H54 (cell line): ENCODE measurements at regions not wholly inside any gene's neighbourhood (a gene's known extent, or its start where the extent isn't known, plus 50 kb on each side); places are given as distances from the start of the nearest gene placed in this dataset.
"Not testable (repeated sequence)": the region's sequence is repeated elsewhere in the genome, so short reads cannot be mapped to it uniquely, and the experiment has no call there.

Source experiments
- DNase-seq: peaks from one replicate; pipeline ENCODE4 v3.0.0; 2011; ENCODE audit warnings: low spot score, mixed read lengths; ENCODE audit not compliant: insufficient read length
- FAIRE-seq: peaks from 3 replicates; lab custom pipeline; 2011; peaks lifted over from hg19 to GRCh38; lab: Jason Lieb, UNC
- POLR2A ChIP-seq: IDR thresholded peaks from 2 replicates; pipeline ENCODE4 v1.6.1; 2011; ENCODE audit warnings: low read depth, mild to moderate bottlenecking, low read length

DNA sequence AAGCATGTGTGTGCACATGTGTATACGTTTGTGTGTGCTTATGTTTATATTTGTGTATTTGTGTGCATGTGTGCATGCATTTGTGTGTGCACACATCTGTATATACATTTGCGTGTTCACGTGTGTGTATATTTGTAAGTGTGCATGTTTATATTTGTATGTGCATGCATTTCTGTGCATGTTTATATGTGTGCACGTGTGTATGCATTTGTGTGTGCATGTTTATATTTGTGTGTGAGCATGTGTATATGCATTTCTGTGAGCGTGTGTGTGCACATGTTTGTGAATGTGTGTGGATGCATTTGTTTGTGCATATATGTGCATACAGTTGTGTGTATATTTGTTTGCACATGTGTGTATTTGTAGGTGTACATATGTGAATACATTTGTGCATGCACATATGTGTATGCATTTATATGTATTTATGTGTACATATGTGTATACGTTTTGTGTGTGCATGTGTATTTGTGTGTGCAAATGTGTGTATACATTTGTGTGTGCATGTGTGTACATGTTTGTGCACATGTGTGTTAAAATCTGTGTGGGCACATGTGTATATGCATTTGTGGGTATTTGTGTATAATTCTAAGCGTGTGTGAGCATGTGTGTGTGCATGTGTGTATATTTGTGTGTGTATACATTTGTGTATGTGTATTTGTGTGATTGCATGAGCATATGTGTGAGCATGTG lies 140.4 kb upstream of the AFDN start:
- TF ChIP-seq POLR2A, result no peak
- no peak for FAIRE-seq
- DNase-seq, result no peak

GRCh38 chr6:167687116-167687725 lies 139.5 kb upstream of the AFDN start:
- TF ChIP-seq POLR2A, result no peak
- no peak for FAIRE-seq

DNA sequence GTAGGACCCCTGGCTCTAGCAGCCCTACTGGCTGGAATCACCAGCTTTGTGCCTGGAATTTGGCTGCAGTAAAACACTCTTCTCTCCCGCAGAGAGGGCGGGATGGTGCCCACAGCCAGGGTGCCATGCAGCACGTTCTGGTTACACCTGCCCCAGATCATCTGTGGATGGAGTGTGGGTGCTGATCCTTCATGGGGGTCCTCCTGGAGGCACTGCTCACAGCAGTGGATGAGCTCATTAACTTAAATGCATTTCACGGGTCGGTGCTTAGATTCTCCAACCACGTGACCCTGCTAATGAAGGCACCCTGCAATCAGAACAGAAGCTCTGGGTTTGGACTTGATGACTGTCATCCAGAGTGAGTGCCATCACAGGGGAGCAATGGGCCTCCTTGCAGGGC lies 138.6 kb upstream of the AFDN start:
- FAIRE-seq, result no peak
- no peak for TF ChIP-seq POLR2A
- no peak for DNase-seq

More at GRCh38 chr6:167687116-167687725, 139.5 kb upstream of the AFDN start:
- no peak for DNase-seq

- TF ChIP-seq POLR2A, result no peak
- DNase-seq (no peak), FAIRE-seq (no peak)
Measured at GRCh38 chr6:167689278-167689677, 137.4 kb upstream of the AFDN start.

- DNase-seq (no peak), FAIRE-seq (no peak)
- no peak for TF ChIP-seq POLR2A
Measured at GRCh38 chr6:167689751-167690150, 137.0 kb upstream of the AFDN start.

- DNase-seq, FAIRE-seq: not testable (repeated sequence)
Measured at GRCh38 chr6:167690167-167690922, 136.4 kb upstream of the AFDN start.

DNA sequence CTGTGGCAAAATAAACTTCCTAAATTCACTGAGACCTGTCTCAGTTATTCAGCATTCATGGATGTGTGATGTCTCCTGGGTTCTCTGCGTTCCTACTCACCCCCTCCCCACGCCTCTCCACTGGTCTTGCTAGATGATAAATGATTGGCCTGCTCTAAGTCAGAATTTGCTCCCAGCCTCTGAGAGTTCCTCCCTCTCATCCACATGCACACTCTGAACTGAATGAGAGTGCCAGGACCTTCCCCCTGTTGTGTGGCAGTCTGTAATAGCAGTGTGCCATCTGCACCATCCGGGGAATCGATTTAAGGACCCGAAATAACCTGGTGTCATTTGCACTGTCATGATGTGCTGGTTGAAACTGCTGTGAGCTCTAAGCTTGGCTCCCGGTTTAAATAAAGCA lies 135.8 kb upstream of the AFDN start:
- FAIRE-seq, result no peak
- DNase-seq, result no peak
- no peak for TF ChIP-seq POLR2A

DNA sequence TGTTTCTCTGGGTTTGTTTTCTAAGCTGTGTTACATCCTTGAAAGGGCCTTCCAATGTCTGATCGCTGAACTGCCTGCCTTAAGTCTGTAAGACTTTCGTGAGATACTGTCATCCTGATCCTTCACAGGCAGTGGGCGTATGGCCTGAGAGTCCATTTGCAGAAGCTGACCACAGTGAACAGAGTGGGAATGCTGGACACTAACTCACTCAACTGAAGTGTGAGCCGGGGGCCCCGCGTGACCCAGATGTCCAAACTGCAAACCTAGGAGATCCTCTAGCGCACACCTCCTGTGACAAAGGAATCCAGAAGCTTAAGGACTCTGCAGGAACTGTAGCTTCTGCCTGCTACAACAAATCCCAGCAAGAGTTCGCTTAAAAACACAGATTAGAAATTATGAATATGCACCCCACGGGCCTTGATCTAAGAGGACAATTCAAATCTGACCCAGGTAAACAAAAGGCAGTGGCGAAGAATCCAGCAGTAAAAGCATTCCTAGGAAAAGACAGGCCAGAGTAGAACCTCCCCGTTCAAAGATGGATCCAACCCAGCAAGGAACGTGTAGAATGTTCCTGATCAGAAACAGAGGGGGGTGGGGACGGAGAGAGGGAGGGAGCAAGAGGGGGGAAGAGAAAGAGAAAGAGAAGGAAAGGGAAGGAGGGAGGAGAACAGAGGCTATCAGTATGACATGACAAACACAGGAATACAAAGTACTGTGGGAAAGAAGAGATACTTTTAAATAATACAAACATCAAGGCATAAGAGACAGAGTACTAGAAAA lies 135.0 kb upstream of the AFDN start:
- no peak for DNase-seq
- no peak for FAIRE-seq
- no peak for TF ChIP-seq POLR2A

GRCh38 chr6:167693478-167693877 lies 133.2 kb upstream of the AFDN start:
- not testable (repeated sequence) for FAIRE-seq, DNase-seq

GRCh38 chr6:167695831-167696230 lies 130.9 kb upstream of the AFDN start:
- FAIRE-seq, result no peak
- DNase-seq, result no peak
- no peak for TF ChIP-seq POLR2A

DNA sequence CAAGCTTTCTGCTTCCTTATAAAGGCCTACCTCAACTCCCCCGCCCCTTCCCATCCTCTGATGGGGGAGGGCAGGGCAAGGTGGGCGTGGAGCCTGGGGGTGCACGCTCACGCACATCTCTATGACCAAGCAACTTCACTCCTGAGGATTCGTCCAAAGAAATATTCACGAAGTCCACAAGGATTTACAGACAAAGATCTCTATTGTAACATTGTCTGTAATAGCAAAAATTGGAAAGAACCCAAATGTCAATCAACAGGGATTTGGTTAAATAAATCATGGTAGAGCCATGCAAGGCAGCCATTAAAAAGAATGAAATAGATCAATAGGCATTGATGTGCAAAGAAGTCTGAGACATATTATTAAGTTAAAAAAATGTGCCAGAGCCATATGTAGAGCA lies 130.4 kb upstream of the AFDN start:
- TF ChIP-seq POLR2A, result no peak
- no peak for FAIRE-seq
- no peak for DNase-seq

DNA sequence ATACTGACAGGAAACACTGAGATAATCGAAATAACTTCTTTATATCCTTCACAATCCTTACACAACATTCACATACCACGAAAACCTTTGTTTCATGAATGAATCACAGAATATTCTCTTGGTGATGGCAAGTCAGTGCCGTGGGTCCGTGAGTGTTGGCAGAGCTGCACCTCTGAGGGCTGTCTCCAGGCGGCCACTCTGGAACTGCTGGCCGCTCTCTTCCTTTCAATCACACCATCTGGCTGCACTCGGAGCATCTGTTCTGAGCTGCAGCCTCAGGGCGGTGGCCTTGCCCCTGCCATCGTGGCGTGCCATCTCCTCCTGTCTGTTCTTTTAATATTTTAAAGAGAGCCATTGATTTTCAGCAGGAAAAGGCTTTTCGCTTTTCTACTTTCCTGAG lies 129.4 kb upstream of the AFDN start:
- FAIRE-seq, result no peak
- DNase-seq, result no peak
- no peak for TF ChIP-seq POLR2A

- DNase-seq, result no peak
- no peak for FAIRE-seq
- no peak for TF ChIP-seq POLR2A
Measured at GRCh38 chr6:167698540-167698939, 128.2 kb upstream of the AFDN start.
